Tibial nerve (tissue), 3 donors: ENCODE measurements at regions not wholly inside any gene's neighbourhood (a gene's known extent, or its start where the extent isn't known, plus 50 kb on each side); places are given as distances from the start of the nearest gene placed in this dataset.

Experiments used
- POLR2A ChIP-seq, 2 donors: fragments of 450-650 bp; IDR thresholded peaks; one replicate each; pipeline ENCODE4 v1.6.1; 2017; ENCODE audit warnings: antibody characterized with exemption in 2 of 2, mild to moderate bottlenecking in 2 of 2, moderate library complexity in 2 of 2
- TF ChIP-seq, protein P1 (sequence below), 5 experiments: fragments of 200-600 bp in 3 of 5; fragments of 450-650 bp in 2 of 5; sonication (generic) in 3 of 5; IDR thresholded peaks; one replicate each; pipeline ENCODE4 v1.5.1; 2016 to 2019; ENCODE audit warnings: antibody characterized with exemption in 5 of 5, mild to moderate bottlenecking in 3 of 5, moderate library complexity in 2 of 5

DNA sequence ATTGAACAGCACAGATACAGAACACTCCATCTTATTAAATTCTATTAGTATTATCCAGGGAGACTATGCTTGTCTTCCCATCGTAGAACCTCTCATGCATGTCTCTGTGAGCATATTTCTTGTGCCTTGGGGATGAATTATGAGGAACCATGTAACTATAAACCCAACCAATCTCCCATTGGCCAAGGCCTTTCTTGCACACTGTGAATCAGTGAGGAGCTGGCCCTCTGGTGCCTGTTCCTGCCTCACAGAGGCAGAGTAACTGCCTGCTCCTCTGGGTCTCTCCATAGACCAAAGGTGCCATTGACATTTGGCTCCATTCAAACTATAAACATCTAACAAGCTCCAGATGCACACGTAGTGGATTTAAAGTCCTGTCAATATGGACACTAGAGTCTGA is 190.4 kb downstream of the ENC1 start:
- TF ChIP-seq, protein P1, sequence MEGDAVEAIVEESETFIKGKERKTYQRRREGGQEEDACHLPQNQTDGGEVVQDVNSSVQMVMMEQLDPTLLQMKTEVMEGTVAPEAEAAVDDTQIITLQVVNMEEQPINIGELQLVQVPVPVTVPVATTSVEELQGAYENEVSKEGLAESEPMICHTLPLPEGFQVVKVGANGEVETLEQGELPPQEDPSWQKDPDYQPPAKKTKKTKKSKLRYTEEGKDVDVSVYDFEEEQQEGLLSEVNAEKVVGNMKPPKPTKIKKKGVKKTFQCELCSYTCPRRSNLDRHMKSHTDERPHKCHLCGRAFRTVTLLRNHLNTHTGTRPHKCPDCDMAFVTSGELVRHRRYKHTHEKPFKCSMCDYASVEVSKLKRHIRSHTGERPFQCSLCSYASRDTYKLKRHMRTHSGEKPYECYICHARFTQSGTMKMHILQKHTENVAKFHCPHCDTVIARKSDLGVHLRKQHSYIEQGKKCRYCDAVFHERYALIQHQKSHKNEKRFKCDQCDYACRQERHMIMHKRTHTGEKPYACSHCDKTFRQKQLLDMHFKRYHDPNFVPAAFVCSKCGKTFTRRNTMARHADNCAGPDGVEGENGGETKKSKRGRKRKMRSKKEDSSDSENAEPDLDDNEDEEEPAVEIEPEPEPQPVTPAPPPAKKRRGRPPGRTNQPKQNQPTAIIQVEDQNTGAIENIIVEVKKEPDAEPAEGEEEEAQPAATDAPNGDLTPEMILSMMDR (IDR thresholded peaks at IDR 0.05): no peak
- TF ChIP-seq POLR2A (IDR thresholded peaks at IDR 0.05): no peak
